Endothelial cell of umbilical vein (primary cell): ENCODE measurements at regions not wholly inside any gene's neighbourhood (a gene's known extent, or its start where the extent isn't known, plus 50 kb on each side); places are given as distances from the start of the nearest gene placed in this dataset.

Experiments used
- BruUV-seq: library from RNA; stranded (reverse); fragments of 400-500 nt; replicated peaks from 2 replicates; lab custom pipeline; 2021; lab: Mats Ljungman, UMichigan
- CTCF ChIA-PET: fragments of 300-600, 350-600 bp; sonication (Branson Sonifier 250); formaldehyde crosslinking; loops from one replicate; lab custom pipeline; 2021; ENCODE audit warnings: antibody characterized with exemption, inconsistent platforms; lab: Charles Lee
- POLR2A ChIA-PET: fragments of 300-600, 350-600 bp; sonication (Branson Sonifier 250); formaldehyde crosslinking; loops from one replicate; lab custom pipeline; 2021; ENCODE audit warnings: antibody characterized with exemption, inconsistent platforms; lab: Charles Lee
- DNase-seq: peaks from one replicate; pipeline ENCODE4 v3.0.0-alpha.2; 2011; ENCODE audit warnings: low read depth, low spot score
- FAIRE-seq: peaks from 2 replicates; lab custom pipeline; 2011; peaks lifted over from hg19 to GRCh38; lab: Jason Lieb, UNC
- H2AFZ ChIP-seq: 2 replicates; pipeline ENCODE4 v1.6.0; 2012; ENCODE audit warnings: low read depth, low read length, control low read depth, inconsistent platforms
- H3K27ac ChIP-seq: 2 replicates; pipeline ENCODE4 v1.5.1; 2011; ENCODE audit warnings: low read depth, mild to moderate bottlenecking, control low read depth, low read length, moderate library complexity; ENCODE audit not compliant: insufficient read depth
- H3K27me3 ChIP-seq, 2 experiments: 2 replicates each; pipeline versions ENCODE4 v1.6.0 to v1.6.1; 2011; ENCODE audit warnings: low read length in 2 of 2, mixed read lengths in 1 of 2; ENCODE audit not compliant: control insufficient read depth in 2 of 2, insufficient read depth in 2 of 2
- H3K36me3 ChIP-seq, 2 experiments: 2 replicates in 1 of 2; 3 replicates in 1 of 2; pipeline ENCODE4 v1.5.1; 2011; ENCODE audit warnings: low read length in 2 of 2, mild to moderate bottlenecking in 1 of 2, moderate library complexity in 1 of 2; ENCODE audit not compliant: control insufficient read depth in 2 of 2, insufficient read depth in 2 of 2; ENCODE audit errors: extremely low read depth in 1 of 2
- H3K4me1 ChIP-seq: 3 replicates; pipeline ENCODE4 v1.5.1; 2011; ENCODE audit warnings: mild to moderate bottlenecking, low read length; ENCODE audit not compliant: control insufficient read depth, insufficient read depth; ENCODE audit errors: extremely low read depth
- H3K4me2 ChIP-seq: 2 replicates; pipeline ENCODE4 v1.6.1; 2011; ENCODE audit warnings: low read length, control low read depth, mixed read lengths; ENCODE audit not compliant: insufficient read depth
- H3K4me3 ChIP-seq, 3 experiments: fragments of 200-600 bp in 1 of 3; sonication (generic), shearing (Covaris generic) in 1 of 3; replicated peaks in 1 of 3; 2 replicates each; pipeline ENCODE4 v1.5.1; 2011 to 2016; ENCODE audit warnings: control low read depth in 3 of 3, low read length in 3 of 3, mild to moderate bottlenecking in 2 of 3, inconsistent platforms in 1 of 3, low read depth in 1 of 3, moderate library complexity in 1 of 3; ENCODE audit not compliant: insufficient read depth in 1 of 3
- H3K79me2 ChIP-seq: 2 replicates; pipeline ENCODE4 v1.6.0; 2012; ENCODE audit warnings: low read length, inconsistent platforms; ENCODE audit not compliant: control insufficient read depth, insufficient read depth
- H3K9ac ChIP-seq: replicated peaks from 2 replicates; pipeline ENCODE3; 2011; ENCODE audit warnings: low read length, control low read depth; ENCODE audit not compliant: insufficient read depth; ENCODE audit errors: extremely low read depth
- H3K9me1 ChIP-seq: replicated peaks from 3 replicates; pipeline ENCODE4 v1.6.0; 2011; ENCODE audit warnings: mild to moderate bottlenecking, low read length; ENCODE audit not compliant: control insufficient read depth, insufficient read depth; ENCODE audit errors: extremely low read depth
- H3K9me3 ChIP-seq: replicated peaks from 2 replicates; pipeline ENCODE4 v1.5.1; 2012; ENCODE audit warnings: low read length, inconsistent platforms; ENCODE audit not compliant: control insufficient read depth, insufficient read depth
- H4K20me1 ChIP-seq: replicated peaks from 2 replicates; pipeline ENCODE3; 2011; ENCODE audit warnings: mild to moderate bottlenecking, low read length; ENCODE audit not compliant: control insufficient read depth, insufficient read depth; ENCODE audit errors: extremely low read depth
- EZH2 ChIP-seq: IDR thresholded peaks from 2 replicates; pipeline ENCODE4 v1.6.1; 2012; ENCODE audit warnings: borderline replicate concordance, low read depth, mild to moderate bottlenecking, moderate library complexity, low read length, inconsistent platforms; ENCODE audit not compliant: severe bottlenecking
- GATA2 ChIP-seq: IDR thresholded peaks from 2 replicates; pipeline ENCODE4 v1.7.0; 2011; ENCODE audit warnings: low read depth, mild to moderate bottlenecking, moderate library complexity, mixed read lengths, low read length; ENCODE audit not compliant: insufficient read length, insufficient read depth
- MYC ChIP-seq: IDR thresholded peaks from one replicate; pipeline ENCODE4 v1.6.1; 2011; ENCODE audit warnings: mild to moderate bottlenecking, low read depth, low read length
- POLR2A ChIP-seq: IDR thresholded peaks from 2 replicates; pipeline ENCODE4 v1.6.1; 2012; ENCODE audit warnings: low read depth, mild to moderate bottlenecking, control low read depth, low read length
- dilution Hi-C: fragments of 300-500 bp; cut with MboI; formaldehyde crosslinking; loops from one replicate; pipeline ENCODE4 v1.15.0; 2019; ENCODE audit warnings: low sequenced_read_pairs; ENCODE audit not compliant: extremely low pct_ligation_motif_present
- intact Hi-C: fragments of 100-400 bp; cut with micrococcal nuclease; formaldehyde crosslinking; loops from one replicate; pipeline ENCODE4 v1.10.0; 2022
- TF ChIP-seq, protein P1 (sequence below): IDR thresholded peaks from 2 replicates; pipeline ENCODE4 v1.6.1; 2011; ENCODE audit not compliant: insufficient read depth, insufficient read length

DNA sequence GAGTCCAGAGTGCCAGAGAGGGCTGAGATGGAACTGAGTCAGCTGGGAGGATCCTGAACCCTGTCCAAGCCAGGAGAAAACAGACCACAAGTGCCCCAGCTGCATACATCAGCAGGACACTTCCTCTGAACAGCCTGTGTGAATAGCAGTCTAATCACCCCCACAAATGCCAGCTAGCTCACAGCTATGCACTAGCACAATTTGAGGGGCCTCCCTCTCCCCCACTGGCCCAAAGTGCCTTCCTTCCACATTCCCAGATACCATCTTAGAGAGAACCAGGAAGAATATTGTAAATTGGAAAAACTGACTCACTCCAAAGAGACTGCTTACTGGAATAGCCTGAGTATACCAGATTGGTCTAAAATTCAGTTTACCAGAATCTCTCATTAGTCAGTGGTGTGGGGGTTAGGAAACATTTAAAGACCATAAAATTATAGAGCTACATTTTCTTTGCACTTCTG lies 292.6 kb upstream of the KLF3 start:
- no TSS peak for BruUV-seq
- FAIRE-seq (no peak), DNase-seq (no peak)
- dilution Hi-C loops: no loop called here
- H3K36me3 ChIP-seq: no peaks in the 10 kb centered on the region
- no peaks in the 10 kb centered on the region for H4K20me1 ChIP-seq
- no peaks in the 10 kb centered on the region for H3K4me1 ChIP-seq
- CTCF ChIA-PET: no interaction called here
- H3K9me3 ChIP-seq: no peaks in the 10 kb centered on the region
- peaks cover 11% of the 10 kb centered on the region in 2 experiments for H3K27me3 ChIP-seq
- no peak overlapping the region for H3K4me2 ChIP-seq
- no peak overlapping the region for H3K4me3 ChIP-seq
- no peaks in the 10 kb centered on the region for H3K9me1 ChIP-seq
- intact Hi-C loops: no loop called here
- TF ChIP-seq GATA2 (no peak), POLR2A (no peak), EZH2 (no peak), MYC (no peak)
- no peaks in the 10 kb centered on the region for H3K79me2 ChIP-seq
- H3K9ac ChIP-seq: no peak overlapping the region
- POLR2A ChIA-PET: no interaction called here
- no peak overlapping the region for H3K27ac ChIP-seq
- H2AFZ ChIP-seq: no peak overlapping the region

DNA sequence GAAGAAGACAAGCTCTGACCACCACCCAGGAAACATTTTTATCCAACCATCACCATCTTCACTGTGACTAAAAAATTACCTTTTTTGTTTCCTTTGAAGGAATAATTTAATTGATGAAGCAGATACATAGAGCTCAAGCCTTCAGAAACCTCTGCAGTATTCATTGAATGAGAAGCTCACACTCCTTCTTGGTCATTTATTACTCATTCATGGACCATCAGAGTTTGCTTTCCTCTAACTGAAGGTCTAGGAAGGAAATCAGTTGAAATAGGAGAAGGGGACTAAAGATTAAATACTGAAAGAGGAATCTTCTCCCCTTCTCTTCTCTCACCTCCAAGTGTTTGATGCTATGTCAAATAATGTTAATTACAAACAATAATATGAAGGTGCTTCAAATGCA lies 290.6 kb upstream of the KLF3 start:
- H3K9me1 ChIP-seq: no peaks in the 10 kb centered on the region
- H3K4me3 ChIP-seq: no peak overlapping the region
- no peaks in the 10 kb centered on the region for H4K20me1 ChIP-seq
- no peaks in the 10 kb centered on the region for H3K4me1 ChIP-seq
- no peak for DNase-seq
- no peak overlapping the region for H3K9ac ChIP-seq
- TF ChIP-seq, protein P1, sequence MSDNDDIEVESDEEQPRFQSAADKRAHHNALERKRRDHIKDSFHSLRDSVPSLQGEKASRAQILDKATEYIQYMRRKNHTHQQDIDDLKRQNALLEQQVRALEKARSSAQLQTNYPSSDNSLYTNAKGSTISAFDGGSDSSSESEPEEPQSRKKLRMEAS: no peak
- no peak for TF ChIP-seq EZH2
- no peak for FAIRE-seq
- H2AFZ ChIP-seq: no peak overlapping the region
- intact Hi-C loops (no loop called here), dilution Hi-C loops (no loop called here)
- H3K9me3 ChIP-seq: no peaks in the 10 kb centered on the region
- H3K36me3 ChIP-seq: no peaks in the 10 kb centered on the region
- ChIA-PET POLR2A (no interaction called here), CTCF (no interaction called here)
- no peak overlapping the region for H3K27ac ChIP-seq
- no peak overlapping the region for H3K4me2 ChIP-seq
- peaks cover 8 to 9% of the 10 kb centered on the region in 2 experiments for H3K27me3 ChIP-seq
- BruUV-seq: no TSS peak
- H3K79me2 ChIP-seq: no peaks in the 10 kb centered on the region
